ENCODE measurements at regions not wholly inside any gene's neighbourhood (a gene's known extent, or its start where the extent isn't known, plus 50 kb on each side); places are given as distances from the start of the nearest gene placed in this dataset.

GRCh38 chr1:43052786-43053439 is 94.2 kb upstream of the SLC2A1 start:
- no peak overlapping the region for H3K4me3 ChIP-seq
- no peaks in the 10 kb centered on the region for H3K36me3 ChIP-seq
- H3K4me1 ChIP-seq, result peaks cover 5% of the 10 kb centered on the region
- no peaks in the 10 kb centered on the region for H3K9me3 ChIP-seq (replicated peaks)
- intact Hi-C loops (cut with micrococcal nuclease), result no loop called here
- no peak for DNase-seq
- H3K27me3 ChIP-seq (ENCODE audit: low read depth), result no peaks in the 10 kb centered on the region
- no peak for TF ChIP-seq CTCF (IDR thresholded peaks at IDR 0.05; ENCODE audit: borderline replicate concordance)
- no peak overlapping the region for H3K27ac ChIP-seq (replicated peaks)

- Histone ChIP-seq H3K36me3 (no peaks in the 10 kb centered on the region), H3K9me3 (replicated peaks) (no peaks in the 10 kb centered on the region), H3K27me3 (ENCODE audit: low read depth) (no peaks in the 10 kb centered on the region), H3K4me1 (peaks cover 5% of the 10 kb centered on the region), H3K4me3 (no peak overlapping the region), H3K27ac (replicated peaks) (no peak overlapping the region)
- intact Hi-C loops (cut with micrococcal nuclease), result no loop called here
- no peak for TF ChIP-seq CTCF (IDR thresholded peaks at IDR 0.05; ENCODE audit: borderline replicate concordance)
- no peak for DNase-seq
Measured at GRCh38 chr1:43052322-43052721, 93.7 kb upstream of the SLC2A1 start.

- no peak overlapping the region for H3K27ac ChIP-seq (replicated peaks)
- no peak overlapping the region for H3K4me3 ChIP-seq
- no peaks in the 10 kb centered on the region for H3K36me3 ChIP-seq
- no peaks in the 10 kb centered on the region for H3K9me3 ChIP-seq (replicated peaks)
- no peak for TF ChIP-seq CTCF (IDR thresholded peaks at IDR 0.05; ENCODE audit: borderline replicate concordance)
- intact Hi-C loops (cut with micrococcal nuclease), result no loop called here
- DNase-seq, result no peak
- no peaks in the 10 kb centered on the region for H3K27me3 ChIP-seq (ENCODE audit: low read depth)
- H3K4me1 ChIP-seq, result peaks cover 5% of the 10 kb centered on the region
Measured at GRCh38 chr1:43049481-43049880, 90.8 kb upstream of the SLC2A1 start.

- Histone ChIP-seq H3K36me3 (no peaks in the 10 kb centered on the region), H3K27me3 (ENCODE audit: low read depth) (no peaks in the 10 kb centered on the region), H3K4me1 (peaks cover 5% of the 10 kb centered on the region), H3K9me3 (replicated peaks) (no peaks in the 10 kb centered on the region), H3K27ac (replicated peaks) (no peak overlapping the region), H3K4me3 (no peak overlapping the region)
- TF ChIP-seq CTCF (IDR thresholded peaks at IDR 0.05; ENCODE audit: borderline replicate concordance), result no peak
- intact Hi-C loops (cut with micrococcal nuclease), result no loop called here
- no peak for DNase-seq
Measured at GRCh38 chr1:43048601-43049011, 89.9 kb upstream of the SLC2A1 start.

- H3K27me3 ChIP-seq (ENCODE audit: low read depth), result peaks cover 4% of the 10 kb centered on the region
- intact Hi-C loops (cut with micrococcal nuclease), result no loop called here
- no peaks in the 10 kb centered on the region for H3K36me3 ChIP-seq
- no peak for DNase-seq
- H3K4me1 ChIP-seq, result peaks cover 5% of the 10 kb centered on the region
- H3K9me3 ChIP-seq (replicated peaks), result no peaks in the 10 kb centered on the region
- no peak overlapping the region for H3K27ac ChIP-seq (replicated peaks)
- no peak overlapping the region for H3K4me3 ChIP-seq
- TF ChIP-seq CTCF (IDR thresholded peaks at IDR 0.05; ENCODE audit: borderline replicate concordance), result no peak
Measured at GRCh38 chr1:43047135-43047534, 88.5 kb upstream of the SLC2A1 start.
